Activated CD8-positive, alpha-beta memory T cell treated with anti-CD3 and anti-CD28 coated beads for 24 hours (primary cell): ENCODE measurements at regions not wholly inside any gene's neighbourhood (a gene's known extent, or its start where the extent isn't known, plus 50 kb on each side); places are given as distances from the start of the nearest gene placed in this dataset.

Experiments used
- DNase-seq: peaks from one replicate; pipeline ENCODE4 v3.0.0-alpha.2; 2020

DNA sequence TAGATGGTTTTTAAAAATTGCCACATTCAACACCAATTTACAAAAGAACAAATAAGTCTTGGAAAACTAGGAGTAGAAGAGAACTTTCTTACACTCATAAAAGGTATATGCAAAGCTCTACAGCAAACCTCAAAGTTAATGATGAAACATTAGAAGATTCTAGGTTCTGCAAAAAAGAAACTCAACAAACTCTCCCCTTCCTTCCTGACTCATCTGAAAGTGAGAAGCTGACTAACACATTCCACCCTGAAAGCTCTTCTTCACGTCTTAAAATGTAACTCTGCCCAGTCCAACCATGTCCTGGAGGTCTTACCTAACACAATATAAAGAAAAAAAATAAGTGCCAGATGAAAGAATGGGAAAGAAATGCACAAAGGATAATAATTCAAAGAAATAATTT, 218.9 kb upstream of the ISX start:
- DNase-seq: no peak

GRCh38 chr22:34849965-34850364, 216.0 kb upstream of the ISX start:
- no peak for DNase-seq

GRCh38 chr22:34851918-34852662, 213.9 kb upstream of the ISX start:
- no peak for DNase-seq

- DNase-seq: no peak
These were observed 210.5 kb upstream of the ISX start for GRCh38 chr22:34855471-34855870.

DNA sequence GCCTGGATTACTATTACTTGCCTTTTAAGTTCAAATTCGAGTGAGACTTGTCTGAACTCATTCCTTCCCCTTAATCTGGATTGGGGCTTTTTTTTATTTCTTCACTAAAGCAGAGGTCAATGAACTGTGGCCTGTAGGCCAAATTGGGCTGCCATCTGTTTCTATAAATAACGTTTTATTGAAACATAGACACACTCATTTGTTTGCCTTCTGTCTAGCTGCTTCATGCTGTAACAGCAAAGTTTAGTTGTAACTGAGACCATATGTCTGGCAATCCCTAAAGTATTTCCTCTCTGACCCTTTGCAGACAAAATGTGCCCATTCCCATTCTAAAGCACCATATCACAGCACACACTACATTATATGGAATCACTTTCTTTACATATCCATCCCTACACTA, 207.9 kb upstream of the ISX start:
- no peak for DNase-seq

DNA sequence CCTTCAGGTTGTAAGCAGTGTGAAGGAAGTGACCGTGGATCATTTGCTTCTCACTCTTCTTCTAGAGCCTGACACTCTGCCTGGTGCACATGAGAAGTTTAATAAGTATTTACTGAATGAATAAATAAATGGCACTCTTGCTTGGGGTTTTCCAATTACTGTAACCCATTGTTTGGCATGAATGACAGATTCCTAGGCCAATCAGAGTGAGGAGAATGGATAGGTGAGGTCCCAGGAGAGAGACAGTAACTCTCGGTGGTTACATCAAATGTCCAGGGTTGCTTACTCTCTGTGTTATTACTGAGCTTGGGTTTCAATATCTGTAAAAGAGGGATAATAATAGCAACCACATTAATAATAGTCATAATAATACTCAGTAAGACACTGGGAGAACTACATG, 204.2 kb upstream of the ISX start:
- DNase-seq: no peak

GRCh38 chr22:34866081-34866480, 199.9 kb upstream of the ISX start:
- no peak for DNase-seq

DNA sequence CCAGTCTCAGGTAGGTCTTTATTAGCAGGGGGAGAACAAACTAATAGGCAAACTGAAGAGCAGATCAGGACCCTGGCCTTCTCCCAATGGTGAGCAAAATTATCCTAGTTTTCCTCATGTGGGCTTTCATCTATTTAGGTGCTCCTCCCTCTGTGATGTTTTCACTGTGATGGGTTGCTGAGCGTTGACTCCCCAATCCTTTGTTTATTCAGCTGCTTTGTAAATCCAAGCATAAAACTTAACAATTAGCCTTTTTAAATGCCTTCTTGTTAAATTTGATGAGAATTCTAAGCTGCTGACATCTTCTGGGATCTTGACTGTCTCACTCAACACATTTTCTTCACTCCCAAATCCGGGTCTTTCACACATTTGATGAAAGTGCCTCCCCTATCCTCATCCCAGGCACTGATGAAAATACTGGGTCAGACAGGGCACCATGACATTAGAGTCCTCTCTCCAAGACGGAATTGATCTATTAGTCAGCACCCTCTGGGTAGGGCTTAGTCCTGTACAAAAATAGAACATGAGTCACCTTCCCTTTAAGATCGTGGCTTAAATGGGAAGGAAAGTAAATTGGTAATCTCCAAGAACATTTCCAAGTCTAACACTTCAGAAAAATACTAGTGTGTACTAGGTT, 199.3 kb upstream of the ISX start:
- DNase-seq: no peak

- DNase-seq: no peak
These were observed 188.5 kb upstream of the ISX start for GRCh38 chr22:34877506-34877905.

GRCh38 chr22:34878171-34878570, 187.8 kb upstream of the ISX start:
- DNase-seq: no peak

DNA sequence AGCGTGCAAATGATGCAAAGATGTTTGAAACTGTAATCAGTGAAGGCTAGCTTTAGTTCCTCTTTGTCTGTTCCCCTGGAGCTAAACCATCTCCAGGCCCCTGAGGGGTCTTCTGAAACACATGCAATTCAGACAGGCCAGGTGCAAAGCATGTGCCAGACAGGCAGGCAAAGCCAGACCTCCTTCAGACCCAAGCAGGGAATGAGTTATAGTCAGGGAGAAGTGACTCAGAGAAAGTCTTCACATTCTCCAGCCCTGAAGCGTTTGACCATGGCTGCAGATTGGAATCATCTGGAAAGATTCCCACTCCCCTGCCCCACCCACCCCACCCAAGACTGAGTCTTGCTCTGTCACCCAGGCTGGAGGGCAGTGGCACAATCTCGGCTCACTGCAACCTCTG, 187.0 kb upstream of the ISX start:
- no peak for DNase-seq

DNA sequence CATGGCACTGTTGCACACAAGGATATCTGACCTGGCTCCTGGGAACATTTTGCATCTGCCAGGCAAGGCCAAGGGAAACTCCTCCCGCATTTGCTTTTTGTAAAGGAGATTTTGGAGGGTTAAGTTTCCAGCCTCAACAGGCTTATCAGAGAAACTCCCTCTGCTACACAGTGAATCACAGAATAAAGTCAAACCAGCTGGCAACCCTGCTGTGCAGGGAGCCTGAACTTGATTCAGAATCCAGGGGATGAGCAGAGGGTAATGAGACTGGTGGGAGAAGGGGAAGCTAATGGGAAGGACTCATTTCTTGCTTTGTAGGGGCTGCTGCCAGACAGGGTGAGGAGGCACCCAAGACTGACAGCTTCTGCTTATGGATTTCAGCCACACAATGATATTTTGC, 185.3 kb upstream of the ISX start:
- DNase-seq: no peak

- no peak for DNase-seq
These were observed 184.5 kb upstream of the ISX start for GRCh38 chr22:34881453-34881852.

DNA sequence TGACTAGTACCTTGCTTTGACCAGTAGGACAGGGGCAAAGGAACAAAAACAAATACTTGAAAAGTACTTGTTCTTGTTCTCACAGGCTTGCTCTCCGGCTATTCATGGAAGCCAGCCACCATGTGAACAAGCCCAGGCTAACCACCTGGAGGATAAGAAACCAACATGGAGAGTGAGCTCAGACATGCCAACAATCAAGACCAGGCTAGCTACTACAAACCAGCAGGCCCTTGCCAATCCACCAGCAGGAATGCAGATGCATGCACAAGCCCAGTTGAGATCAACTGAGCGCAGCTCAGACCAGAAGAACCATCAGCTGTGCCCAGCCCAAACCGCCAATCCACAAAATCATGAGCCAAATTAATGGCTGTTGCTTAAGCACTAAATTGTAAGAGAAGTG, 180.1 kb upstream of the ISX start:
- no peak for DNase-seq

DNA sequence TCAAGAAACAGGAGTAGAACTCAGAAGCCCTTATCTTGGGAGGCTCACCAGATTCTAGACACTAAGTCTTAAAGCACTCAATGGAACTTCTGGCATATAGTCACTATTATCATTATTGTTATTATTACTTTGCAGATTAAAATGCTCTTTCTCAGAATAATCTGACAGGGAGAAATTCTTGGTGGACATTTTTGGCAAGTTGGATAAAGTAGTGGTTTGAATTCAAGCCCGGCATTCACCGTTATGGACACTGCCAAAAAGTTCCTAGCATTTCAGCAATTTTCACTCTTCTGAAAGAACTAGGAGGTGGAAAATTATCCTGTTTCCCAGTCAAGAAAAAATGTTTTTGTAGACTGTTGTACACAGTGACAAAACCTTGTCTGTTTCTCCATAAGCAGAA, 179.6 kb upstream of the ISX start:
- no peak for DNase-seq

DNA sequence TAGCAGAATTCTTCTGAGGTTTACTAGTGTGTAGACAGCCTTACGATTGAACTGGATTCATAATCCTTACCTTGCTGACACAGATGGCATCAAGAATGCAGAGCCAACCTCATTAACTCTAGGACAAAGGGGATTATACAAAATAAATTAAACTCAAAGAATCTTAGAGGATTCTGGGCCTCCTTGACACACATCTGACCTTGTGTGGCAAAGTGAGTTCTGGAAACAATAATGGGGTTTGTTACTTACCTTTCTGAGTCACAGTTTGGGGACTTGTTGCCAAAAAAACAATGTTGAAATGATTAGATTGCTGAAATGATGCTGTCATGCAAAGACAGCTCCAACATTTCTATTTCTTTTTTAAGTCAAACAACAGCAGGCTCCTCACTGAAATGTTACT, 179.1 kb upstream of the ISX start:
- DNase-seq: no peak

- DNase-seq: no peak
These were observed 168.8 kb upstream of the ISX start for GRCh38 chr22:34897126-34897525.

GRCh38 chr22:34902335-34902734, 163.6 kb upstream of the ISX start:
- DNase-seq: no peak

- no peak for DNase-seq
These were observed 162.5 kb upstream of the ISX start for GRCh38 chr22:34903416-34903815.

DNA sequence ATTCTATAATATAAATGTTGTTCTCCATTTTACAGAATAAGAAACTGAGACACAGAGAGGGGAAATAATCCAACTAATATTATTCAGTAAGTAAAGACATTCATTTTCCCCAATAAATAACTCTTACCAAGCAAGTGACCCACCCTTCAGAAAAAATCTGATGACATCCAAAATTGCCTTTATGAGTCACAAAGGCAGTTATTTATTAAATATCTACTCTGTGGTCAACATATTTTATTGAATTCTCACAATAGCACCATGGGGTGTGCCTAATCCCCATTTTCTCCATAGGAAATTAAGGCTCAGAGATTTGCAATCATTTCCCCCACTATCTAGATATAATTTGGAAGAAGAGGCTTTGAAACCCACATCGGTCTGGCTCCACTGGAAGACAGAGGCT, 161.5 kb upstream of the ISX start:
- no peak for DNase-seq

GRCh38 chr22:34913826-34914225, 152.1 kb upstream of the ISX start:
- no peak for DNase-seq

- DNase-seq: no peak
These were observed 151.1 kb upstream of the ISX start for GRCh38 chr22:34914846-34915245.

DNA sequence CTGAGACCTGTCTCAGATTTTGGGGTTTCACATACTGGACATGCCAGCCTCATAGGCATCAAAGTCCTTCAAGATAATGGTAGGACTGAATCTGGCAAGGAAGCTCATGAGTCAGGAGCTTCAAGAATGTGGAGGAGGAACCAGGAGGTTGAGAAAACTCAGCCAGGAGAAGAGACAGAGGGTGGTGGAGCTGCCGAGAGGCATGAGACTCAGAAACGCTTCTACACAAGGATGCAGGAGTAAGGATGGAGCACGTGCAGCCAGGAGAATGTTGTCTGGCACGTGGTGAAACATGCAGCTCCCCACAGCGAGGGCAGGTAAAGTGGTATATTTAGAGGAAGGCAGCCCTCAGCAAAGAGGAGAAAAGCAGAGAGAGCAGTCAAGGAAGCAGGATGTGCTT, 148.7 kb upstream of the ISX start:
- DNase-seq: no peak

GRCh38 chr22:34931026-34931425, 134.9 kb upstream of the ISX start:
- no peak for DNase-seq

- DNase-seq: no peak
These were observed 131.7 kb upstream of the ISX start for GRCh38 chr22:34934261-34934660.
